ENCODE measurements at regions not wholly inside any gene's neighbourhood (a gene's known extent, or its start where the extent isn't known, plus 50 kb on each side); places are given as distances from the start of the nearest gene placed in this dataset.
"Not testable (repeated sequence)": the region's sequence is repeated elsewhere in the genome, so short reads cannot be mapped to it uniquely, and the experiment has no call there.

DNA sequence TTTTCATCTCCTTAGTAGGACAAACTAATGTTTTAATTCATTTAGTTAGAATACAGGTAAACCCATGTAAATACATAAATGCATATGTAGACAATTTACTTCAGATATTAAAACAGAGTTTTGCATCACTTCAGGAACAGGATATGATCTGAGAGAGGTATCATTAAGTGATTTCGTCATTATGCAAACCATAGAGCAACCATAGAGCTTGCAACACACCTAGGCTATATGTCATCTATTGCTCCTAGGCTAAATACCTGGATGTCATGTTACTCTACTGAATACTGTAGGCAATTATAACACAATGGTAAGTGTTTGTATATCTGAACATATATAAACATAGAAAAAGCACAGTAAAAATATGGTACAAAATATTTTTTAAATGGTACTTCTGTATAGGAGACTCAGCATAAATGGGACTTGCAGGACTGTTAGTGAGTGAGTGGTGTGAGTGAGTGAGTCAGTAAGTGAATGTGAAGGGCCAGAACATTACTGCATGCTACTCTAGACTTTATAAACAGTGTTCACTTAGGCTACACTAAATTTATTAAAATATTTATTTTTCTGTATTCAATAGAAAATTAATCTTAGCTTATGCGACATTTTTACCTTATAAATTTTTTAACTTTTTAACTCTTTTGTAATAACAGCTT lies 1377.5 kb upstream of the CDH9 start:
- FAIRE-seq = no peak

DNA sequence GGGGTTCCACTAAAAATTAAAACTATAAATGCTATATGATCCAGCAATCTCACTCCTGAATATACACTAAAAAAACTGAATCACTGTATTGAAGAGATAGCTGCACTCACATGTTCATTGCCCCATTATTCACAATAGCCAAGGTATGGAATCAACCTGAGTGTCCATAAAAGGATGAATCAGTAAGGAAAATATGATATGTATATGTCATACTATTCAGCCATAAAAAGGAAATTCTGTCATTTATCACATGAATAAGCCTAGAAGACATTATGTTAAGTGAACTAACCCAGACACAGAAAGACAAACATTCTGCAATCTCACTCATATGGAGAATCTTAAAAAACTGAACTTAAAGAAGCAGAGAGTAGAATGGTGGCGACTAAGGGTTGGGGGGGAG lies 1376.2 kb upstream of the CDH9 start:
- no peak for FAIRE-seq

DNA sequence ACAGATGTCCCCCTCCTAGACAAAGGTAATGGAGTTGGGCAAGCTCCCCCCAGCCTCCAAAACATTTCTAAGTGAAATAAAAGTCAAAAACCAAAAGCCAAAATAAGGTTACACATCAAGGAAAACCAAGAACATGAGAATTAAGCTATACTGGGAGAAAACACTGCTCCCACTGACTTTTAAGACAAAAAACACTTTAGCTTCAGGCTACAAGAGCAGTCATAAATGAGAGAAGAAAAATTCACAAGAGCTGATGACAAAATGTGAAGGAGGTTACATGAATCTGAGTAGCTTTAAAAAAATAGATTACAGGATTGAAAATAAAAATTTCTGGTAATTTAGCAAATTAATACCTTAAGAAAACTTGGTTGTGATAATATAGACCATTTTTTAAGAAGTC lies 1370.3 kb upstream of the CDH9 start:
- no peak for FAIRE-seq

DNA sequence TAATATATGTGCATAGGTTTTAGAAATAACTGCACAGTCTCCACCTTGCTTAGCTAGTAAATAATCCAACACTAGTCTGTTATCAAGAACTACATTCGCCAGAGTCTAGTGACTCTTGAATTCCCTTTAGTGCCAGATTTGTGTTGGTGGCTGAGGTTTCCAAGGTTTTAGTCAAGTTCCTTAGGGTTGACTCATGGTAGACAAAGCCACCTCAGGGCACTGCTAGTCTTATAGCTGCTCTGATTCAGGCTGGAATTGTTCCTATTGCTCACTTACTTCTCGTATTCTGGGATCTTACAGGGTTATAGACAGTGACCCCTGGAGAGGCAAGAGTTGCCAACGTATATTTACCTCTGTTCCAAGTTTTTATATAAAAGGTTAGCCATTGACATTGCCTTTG lies 1369.8 kb upstream of the CDH9 start:
- FAIRE-seq = no peak

DNA sequence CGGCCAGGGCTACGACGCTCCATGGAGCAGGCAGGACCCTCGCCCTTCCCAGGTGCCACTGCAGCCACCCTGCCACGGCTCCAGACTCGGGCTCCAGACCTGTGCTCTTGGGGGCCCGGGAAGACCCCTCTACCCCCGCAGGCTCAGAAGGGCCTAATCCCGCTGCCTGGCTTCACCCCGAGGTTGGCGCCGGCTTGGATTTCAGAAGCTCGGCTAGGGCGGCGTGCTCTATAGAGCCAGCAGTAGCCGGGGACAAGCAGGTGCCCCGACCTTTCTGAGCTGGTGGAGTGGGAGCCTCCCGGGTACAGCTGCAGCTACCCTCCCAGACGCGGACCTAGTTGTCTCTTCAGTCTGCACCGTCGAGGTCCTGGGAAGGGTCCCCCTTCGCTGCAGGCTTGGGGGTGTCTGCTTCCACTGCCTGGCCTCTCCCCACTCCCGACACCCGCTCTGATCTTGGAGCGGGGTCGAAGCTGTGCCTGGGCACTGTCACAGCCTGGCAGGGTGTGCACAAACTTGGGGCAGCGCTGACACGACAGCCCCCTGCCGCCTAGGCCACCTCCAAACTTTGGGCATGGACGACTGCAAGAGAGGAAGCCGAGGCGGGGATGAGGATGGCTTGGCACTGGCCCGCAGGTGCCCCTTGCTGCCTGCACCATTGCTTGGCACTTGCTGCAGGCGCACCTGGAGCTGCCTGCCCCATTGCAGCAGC lies 1366.1 kb upstream of the CDH9 start:
- no peak for FAIRE-seq

DNA sequence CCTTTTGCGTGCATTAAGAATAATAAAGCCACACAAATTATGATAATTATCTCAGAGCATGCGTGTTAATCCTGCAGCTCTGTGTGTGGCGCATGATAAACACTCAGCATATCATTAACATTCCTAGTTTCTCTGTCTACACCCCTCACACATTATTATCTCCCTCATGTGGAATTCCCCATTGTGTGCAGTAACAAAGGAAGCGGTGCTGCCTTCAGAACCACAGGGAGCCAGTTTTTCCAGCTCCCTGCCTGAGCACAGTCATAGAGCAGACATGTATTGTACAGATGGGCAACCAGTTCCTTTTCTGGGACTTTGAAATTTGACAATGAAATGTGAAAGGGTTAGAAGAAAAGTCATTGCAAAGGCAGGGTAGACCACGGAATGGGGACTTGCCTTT lies 1365.5 kb upstream of the CDH9 start:
- FAIRE-seq = no peak

DNA sequence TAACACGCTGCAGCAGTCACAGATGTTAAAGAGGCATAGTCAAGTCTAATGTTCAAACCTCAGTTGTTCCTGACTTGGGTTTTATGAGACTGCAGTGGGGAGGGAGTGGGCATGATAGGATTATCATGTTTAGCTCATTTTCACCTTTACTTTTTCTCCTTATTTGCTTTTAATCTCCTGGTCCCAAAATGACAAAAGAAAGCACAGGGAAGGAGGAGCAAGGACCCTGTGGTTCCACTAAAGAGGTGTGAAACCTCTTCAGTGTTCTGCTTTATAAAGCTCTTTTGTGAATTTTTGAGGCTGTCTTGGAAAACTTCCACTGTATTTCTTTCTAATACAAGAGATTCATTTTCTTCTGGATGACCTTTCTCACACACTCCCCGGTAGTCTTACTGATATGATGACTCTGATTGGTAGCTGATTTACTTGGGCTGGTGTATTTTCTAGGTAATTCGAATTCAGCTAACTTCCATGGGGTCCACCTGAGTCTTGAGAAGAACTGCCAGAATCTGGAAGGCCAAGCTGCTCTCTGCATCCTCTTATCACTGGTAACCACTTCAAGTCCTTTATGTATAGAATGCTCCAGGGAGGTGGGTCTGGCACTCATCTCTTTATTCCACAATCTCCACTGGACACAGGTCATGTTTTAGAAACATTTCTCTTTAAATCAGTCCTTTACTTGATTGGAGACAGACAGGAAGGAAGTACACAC lies 1364.4 kb upstream of the CDH9 start:
- no peak for FAIRE-seq

DNA sequence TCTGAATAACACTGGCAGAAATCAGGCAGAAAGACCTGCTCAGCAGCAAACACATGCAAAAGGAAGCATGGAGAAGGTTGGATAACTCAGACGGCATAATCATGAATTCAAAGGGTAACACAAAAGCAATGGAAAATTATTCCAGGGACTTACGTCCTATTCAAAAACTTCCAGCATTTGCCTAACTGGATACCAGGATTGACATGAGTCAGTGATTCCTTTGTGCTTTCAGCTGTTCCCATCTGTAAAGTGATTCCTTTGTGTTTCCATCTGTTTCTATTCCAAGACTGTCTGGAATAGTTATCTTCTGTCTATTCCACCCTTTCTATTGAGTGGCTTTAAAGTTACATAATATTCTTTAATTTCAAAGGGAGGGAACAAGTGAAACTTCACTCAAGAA lies 1361.7 kb upstream of the CDH9 start:
- no peak for FAIRE-seq

DNA sequence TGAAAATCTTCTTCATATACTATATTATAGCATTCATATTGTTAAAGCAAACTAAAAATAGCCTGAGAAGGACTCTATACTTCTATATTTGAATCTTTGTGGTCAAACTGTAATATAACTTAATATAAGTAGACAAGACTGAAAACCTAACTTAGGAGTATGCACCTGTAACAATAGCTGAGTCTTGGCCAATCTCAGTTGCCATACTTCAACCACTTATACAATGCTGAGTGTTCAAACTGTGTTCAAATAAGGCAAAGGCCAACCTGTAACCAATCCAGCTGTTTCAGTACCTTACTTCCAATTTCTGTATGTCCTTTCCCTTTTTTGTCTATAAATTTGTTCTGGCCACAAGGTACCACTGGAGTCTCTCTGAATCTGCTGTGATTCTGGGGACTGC lies 1360.8 kb upstream of the CDH9 start:
- no peak for FAIRE-seq

DNA sequence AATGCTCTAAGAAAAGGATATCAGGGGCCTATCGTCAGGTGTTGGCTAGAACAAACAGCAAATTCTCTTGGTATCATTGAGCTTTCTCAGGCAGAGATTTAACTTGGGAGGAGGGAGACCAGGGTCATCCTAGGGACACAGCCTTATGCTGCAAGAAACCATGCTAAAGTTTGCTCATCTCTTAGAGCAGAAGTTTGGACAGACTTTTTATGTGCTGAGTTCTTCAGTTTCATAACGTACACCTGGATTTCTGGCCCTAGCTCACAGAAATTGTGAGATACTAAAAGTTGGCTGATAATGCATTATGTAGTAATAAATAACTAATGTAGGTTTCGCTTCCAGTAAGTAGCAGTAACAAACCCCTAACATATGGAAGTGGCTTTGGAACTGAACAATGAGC lies 1359.8 kb upstream of the CDH9 start:
- no peak for FAIRE-seq

DNA sequence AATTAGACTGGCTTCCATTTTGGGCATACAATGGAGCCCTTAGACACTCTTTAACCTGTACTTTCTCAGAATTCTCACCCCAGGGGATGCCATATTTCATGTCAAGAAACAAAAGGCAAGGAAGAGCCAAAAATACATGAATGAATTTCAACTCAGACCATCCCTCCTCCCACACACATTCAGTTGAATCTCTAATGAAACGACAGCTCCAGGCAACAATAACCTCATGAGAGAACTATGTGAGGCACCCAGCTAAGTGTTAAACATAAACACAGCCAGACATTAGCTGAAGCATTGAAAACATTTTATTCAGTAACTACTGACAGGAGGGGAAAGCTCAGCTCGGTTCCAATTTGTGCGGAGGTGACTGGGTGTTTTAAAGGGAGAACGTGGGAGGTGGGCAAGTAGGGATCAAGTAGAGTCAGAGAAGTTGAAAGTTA lies 1359.1 kb upstream of the CDH9 start:
- FAIRE-seq = no peak

DNA sequence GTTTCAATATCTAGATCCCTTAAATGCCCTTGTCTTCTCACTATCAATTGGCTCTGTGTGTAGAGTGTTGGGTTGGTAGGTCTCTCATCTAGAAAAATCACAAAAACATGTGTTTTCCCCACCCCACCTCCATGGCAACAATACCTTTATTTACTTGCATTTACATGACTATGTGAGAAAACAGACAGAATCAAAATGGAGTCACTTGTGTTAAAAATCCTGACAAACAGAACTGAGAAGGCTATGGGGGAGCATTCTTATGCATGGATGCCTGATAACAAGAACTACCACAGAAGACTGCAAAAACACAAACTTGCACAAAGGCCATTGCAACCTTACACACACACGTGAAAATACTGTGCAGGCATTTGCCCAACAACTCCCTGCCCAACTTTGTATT lies 1352.9 kb upstream of the CDH9 start:
- no peak for FAIRE-seq

DNA sequence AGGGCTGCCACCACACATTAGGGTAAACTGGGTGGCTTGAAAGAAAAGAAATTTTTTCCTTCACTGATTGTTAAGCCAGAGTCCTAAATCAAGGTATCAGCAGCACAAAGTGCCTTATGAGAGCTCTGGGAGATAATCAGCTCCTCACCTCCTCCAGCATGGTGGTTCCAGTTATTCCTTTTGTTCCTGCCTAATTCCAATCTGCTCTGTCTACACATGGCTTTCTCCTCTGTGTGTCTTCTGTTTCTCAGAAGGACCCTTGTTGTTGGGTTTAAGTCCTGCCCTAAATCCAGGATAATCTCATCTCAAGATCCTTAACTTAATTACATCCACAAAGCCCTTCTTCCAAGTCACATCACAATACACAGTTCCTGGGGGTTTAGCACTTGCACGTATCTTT lies 1352.0 kb upstream of the CDH9 start:
- FAIRE-seq = no peak

DNA sequence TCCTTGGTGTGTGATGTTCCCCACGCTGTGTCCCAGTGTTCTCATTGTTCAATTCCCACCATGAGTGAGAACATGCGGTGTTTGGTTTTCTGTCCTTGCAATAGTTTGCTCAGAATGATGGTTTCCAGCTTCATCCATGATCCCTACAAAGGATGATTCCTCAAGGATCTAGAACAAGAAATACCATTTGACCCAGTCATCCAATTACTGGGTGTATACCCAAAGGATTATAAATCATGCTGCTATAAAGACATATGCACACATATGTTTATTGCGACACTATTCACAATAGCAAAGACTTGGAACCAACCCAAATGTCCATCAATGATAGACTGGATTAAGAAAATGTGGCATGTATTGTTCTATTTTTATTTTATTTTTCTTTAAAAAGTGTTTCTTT lies 1351.3 kb upstream of the CDH9 start:
- not testable (repeated sequence) for FAIRE-seq

DNA sequence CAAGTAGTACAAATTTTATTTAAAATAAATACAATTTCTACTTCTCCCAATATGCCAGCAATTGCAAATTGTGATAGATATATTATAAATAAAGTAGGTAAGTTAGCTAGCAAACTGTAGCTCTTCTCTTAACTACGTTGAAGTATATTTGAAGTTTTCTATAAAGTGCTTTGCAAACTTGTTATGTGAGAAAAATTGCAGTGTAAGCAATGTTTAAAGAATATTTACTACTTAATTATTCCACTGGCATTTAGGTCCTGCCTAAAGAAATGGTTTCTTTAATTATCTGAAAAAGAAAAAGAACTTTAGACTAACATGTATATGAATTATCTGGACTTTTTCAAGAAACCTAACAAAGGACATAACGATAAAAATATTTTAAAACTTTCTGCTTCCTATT lies 1350.0 kb upstream of the CDH9 start:
- FAIRE-seq = no peak

DNA sequence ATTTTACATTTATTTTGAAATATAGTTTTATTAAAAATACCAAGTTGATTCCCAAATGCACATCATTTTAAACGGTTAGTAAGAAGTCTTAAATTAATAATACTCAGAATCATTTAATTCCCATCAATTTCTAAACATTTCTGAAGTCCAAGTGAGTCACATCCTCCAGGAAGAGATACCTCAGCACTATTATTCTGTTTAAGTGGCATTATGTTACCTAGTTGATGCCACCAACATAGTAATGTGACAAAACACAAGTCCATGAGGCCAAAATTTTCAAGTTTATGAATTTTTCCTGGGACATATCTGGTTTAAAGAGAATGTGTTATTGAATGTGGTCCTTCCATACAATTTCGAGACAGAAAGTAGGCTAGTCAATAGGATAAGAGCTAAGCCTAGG lies 1348.3 kb upstream of the CDH9 start:
- FAIRE-seq = no peak

DNA sequence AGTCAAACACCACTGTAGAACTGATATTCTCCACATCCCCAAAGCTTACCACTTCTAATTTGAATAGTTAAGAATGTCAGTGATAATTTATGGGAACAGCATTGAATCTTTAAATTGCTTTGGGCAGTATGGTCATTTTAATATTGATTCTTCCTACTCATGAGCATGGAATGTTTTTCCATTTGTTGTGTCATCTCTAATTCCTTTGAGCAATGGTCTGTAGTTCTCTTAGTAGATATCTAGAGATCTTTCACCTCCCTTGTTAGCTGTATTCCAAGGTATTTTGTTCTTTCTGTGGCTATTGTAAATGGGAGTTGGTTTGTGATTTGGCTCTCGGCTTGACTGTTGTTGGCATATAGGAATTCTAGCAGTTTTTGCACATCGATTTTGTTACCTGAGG lies 1341.8 kb upstream of the CDH9 start:
- FAIRE-seq = no peak

DNA sequence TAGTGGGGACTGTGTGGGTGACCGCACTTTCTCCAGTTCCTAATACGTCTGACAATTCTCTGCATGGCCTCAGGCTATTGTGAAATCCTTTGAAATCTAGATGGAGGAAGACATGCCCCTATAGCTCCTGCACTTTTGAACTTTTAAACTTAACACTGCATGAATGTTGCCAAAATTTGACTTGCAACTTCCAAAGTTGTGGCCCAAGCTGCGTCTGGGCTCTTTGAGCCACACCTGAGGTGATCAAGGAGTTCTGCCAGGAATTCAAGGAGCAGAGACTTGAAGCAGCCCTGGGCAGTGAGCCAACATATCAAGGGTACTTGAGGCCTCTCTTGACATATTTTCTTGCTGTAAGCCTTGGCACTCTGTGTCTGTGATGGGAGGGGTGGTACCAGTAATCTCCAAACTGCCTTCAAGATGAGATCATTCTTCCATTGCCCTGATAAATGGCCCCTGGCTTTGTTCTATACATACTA lies 1336.1 kb upstream of the CDH9 start:
- FAIRE-seq = no peak

DNA sequence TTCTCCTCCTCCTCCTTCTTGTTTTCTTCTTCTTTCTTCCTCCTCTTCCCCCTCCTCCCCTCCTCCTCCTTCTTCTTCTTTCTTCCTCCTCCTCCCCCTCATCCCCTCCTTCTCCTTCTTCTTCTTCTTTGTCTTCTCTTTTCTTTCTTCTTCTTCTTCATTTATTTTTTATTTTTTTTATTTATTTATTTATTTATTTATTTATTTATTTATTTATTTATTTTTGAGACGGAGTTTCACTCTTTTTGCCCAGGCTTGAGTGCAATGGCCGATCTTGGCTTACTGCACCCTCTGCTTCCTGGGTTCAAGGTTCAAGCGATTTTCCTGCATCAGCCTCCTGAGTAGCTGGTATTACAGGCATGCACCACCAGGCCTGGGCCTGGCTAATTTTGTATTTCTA lies 1332.5 kb upstream of the CDH9 start:
- FAIRE-seq = no peak

DNA sequence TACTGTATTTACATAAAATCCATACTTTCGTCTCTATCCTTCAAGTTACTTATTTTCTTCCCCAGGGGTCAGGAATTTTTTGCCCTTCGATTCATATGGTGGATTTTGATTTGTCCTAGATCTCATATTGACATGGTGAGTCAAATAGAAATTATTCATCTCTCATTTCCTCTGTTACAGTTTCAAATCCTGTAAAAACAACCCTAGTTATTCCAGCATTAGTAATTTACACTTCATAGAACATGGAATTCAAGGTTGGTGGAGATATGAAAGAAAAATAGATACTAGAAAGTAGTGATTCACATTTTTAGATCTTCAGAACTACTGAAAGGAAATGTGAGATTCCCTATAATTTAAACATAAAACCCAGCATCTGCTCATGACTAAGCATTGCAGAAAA lies 1331.0 kb upstream of the CDH9 start:
- no peak for FAIRE-seq

DNA sequence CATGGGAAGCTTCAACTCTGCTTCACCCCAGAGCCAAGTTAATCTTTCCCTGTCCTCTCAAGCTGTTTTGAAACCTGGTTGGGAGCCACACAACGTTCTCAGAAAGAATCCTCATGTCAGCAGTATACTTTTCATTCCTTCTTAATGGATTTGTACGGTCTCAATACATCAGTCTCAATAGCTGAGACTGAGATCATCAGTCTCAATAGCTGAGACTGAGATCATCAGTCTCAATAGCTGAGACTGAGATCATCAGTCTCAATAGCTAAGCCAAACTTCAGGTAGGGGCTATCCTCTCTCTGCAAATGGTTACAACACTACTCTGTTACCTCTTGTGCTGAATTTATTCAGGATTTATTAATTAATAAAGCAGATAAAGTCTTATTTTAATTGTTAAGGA lies 1317.4 kb upstream of the CDH9 start:
- FAIRE-seq = no peak

DNA sequence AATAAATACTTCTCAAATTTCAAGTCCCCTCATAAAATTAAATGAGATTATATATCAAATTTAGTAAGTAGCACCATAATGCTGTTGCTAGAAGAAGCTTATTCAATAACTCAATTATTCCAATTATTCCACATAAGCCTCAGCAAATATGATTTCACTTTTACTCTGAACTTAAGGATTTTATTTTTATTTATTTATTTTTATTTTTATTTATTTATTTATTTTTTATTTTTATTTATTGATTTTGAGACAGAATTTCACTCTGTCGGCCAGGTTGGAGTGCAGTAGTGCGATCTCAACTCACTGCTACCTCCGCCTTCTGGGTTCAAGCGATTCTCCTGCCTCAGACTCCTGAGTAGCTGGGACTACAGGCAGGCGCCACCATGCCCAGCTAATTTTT lies 1308.3 kb upstream of the CDH9 start:
- no peak for FAIRE-seq

DNA sequence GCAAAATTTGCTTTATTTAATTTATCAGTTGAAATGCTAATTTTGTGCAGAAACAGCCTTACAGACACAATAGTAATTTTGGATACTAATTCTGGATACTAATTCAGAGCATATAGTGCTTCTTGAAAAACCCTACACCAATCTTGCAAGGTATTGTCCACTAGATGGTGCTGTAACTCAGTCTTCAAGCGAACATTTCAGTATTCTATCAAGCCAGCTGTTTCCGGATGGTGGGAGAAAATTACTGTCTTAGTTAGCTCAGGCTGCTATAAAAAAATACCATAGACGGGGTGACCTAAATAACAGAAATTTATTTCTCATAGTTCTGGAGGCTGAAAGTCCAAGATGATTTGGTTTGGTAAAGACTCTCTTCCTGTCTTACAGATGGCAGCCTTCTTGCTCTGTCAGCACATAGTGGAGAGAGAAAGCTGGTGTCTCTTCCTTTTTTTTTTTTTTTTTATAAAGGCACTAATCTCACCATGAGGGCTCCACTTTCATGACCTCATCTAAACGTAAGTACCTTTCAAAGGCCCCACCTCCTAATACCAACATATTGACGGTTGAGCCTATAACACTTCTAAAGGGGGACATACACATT lies 1306.5 kb upstream of the CDH9 start:
- FAIRE-seq = no peak

DNA sequence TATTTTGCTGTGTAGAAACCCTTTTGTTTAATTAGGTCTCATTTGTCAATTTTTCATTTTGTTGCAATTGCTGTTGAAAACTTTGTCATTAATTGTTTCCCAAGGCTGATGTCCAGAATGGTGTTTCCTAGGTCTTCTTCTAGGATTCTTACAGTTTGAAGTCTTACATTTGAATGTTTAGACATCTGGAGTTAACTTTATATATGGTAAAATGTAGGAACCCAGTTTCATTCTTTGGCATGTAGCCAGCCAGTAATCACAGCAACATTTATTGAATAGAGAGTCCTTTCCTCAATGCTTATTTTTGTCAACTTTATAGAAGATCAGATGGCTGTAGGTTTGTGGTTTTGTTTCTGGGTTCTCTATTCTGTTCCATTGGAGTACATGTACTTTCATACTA lies 1290.8 kb upstream of the CDH9 start:
- no peak for FAIRE-seq

All from G401.6 (cell line).